HG03521 (cell line): ENCODE measurements at regions not wholly inside any gene's neighbourhood (a gene's known extent, or its start where the extent isn't known, plus 50 kb on each side); places are given as distances from the start of the nearest gene placed in this dataset.
"Not testable (repeated sequence)": the region's sequence is repeated elsewhere in the genome, so short reads cannot be mapped to it uniquely, and the experiment has no call there.

Source experiments
- ATAC-seq: cut with Tn5 transposase; IDR thresholded peaks from one replicate; pipeline ENCODE4 v1.9.1; 2021; ENCODE audit warnings: mild to moderate bottlenecking, moderate library complexity; ENCODE audit not compliant: unreplicated experiment

DNA sequence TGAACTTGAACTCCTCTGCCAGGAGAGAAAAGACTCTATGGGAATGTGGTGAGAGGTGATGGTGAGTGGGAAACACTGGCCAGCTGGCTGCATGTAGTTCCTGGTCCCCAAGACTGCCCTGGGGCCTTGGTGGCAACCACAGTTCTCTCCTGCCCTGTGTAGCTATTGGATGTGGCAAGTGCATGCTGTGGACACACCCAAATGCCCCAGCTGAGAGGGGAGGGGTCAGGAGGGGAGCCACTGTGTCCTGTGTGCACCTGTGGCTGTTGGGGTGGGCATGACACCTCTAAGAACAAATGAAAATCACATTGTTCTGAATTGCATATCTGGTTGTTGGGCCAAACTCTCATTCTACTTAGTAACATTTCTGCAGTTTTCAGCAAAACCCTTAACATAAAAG lies 409.6 kb downstream of the NSUN3 start:
- no peak for ATAC-seq

DNA sequence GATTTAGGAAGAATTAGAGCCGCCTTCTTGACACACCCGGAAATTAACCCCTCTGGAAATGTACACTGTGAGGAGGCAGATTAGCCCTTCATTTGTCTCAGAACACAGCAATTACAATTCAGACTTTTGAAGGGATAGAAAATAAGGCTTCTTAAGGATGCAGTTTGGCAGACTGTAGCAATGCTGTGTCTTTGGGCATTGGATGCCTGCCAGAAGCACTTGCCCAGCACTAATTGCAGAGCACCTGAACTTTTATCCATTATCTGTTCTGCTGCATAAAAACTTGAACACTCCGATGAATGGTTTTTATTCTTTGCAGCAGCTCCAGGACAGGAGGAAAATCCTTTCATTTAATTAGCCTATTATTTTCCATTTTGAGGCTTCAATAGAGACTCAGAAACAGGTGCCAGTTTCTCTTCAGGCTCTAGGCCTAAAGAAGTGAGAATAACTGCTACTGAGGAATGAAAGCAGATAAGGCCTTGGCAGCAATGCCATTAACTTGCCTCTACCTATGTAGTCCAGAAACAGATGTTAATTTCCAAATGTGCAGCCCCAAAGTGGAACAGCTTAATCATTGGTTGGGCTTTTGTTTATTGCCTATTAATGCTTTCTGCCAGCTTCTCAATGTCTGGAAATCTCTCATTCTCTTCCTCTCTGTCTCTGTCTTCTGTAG lies 418.5 kb downstream of the NSUN3 start:
- no peak for ATAC-seq

DNA sequence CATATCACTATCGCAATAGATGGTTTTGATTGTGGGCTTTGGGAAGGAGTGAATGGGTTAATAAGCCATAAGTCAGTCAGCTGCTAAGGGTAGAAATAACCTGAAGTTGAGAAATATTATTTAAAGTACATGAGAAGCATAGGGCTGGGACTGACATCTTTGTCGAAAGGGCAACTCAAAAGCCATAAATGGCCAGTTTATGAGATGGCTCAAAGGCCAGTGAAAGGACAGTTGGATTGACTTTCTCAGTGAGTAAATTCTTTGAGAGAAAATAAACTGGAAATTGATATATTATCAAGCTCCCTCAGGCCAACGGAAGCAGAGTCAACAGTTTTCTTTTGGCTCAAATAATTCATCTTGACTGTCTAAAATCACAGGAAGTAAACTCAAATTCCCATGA lies 419.8 kb downstream of the NSUN3 start:
- ATAC-seq: no peak

DNA sequence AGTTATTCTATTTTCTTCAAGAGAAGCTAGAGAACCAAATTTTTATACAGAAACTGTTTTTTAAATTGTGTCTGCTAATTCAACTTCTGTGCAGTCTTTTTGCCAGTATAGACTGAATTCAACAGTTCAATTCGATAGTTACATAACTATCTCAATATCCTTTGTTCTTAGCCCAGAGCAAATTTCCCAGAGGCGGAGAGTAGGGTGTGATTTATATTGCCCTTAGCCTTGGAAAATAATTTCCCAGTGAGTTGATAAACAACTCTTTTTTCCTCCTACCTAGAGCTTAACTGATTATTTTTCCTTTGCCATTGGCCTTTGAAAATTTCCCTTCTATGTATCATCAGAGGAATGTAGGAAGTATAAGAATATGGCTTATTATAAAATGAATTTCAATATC lies 420.5 kb downstream of the NSUN3 start:
- ATAC-seq: no peak

DNA sequence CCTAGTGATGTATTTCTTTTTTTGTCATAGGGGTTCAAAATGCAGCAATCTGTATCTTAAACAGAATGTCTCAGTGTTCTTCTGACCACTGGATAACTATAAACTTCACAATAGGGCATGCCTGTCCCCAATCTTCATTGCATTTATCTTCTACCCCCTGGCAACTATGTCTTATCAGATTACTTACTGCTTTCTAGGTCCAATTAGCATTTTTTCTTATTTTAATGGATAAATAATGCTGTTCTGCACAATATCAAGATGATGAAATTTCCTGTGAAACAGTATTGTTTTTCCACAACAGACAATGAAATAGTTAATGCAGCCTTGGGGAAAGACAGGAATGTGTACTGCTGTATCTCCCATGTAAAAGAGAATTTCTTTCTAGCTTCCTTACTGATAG lies 432.1 kb downstream of the NSUN3 start:
- ATAC-seq: no peak

DNA sequence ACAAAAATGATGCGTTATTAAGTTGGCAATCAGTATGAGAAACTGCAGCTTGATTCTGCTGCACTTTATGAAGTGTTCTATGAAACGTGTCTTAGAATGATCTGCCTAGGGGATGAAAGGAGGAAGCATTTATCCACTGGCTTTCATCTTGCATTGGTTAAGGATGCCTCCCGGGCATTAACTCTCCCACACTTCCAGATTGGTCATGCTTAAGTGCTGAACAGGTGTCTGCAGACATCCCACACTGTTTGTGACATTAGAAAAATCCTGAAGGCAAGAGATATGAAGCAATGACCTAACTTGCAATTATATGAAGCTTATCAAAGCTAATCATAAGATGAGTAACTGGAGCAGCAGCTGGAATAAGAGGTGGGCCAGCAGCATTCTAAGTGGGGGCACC lies 437.3 kb downstream of the NSUN3 start:
- ATAC-seq: no peak

DNA sequence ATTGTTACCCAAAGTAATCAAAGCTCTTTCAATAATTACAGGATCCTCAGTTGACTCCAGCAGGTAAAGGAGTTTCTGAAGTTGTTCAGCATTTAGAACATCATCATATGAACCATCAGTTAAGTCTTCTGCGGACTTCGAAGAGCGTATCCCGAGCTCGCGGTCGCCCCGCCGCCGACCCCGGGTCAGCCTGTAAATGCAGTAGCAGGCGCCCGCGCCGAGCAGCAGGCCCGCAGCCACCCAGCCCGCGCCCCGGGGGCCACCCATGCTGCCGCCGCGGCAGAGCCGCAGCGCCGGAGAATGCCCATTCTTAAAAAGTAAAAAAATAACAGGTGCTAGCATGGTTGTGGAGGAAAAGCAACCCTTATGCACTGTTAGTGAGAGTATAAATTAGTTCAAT lies 444.5 kb downstream of the NSUN3 start:
- ATAC-seq: not testable (repeated sequence)

DNA sequence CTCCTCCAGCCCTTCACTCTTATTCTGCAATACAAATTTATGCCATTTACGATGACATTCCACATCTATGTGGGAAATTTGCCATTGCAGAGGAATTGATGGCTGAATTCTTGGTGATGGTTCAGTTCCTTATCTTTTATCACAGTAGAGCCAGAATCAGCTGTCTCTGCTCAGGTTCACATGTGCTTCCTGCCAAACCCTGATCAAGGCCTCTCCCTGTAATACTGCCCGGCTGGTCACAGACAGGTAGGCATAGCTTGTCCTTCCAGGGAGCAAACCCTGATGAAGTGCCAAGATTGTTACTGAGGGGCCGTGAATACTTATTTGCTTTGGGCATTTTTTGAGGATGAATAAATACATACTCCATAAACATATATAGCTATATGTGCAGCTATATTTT lies 450.0 kb downstream of the NSUN3 start:
- no peak for ATAC-seq

DNA sequence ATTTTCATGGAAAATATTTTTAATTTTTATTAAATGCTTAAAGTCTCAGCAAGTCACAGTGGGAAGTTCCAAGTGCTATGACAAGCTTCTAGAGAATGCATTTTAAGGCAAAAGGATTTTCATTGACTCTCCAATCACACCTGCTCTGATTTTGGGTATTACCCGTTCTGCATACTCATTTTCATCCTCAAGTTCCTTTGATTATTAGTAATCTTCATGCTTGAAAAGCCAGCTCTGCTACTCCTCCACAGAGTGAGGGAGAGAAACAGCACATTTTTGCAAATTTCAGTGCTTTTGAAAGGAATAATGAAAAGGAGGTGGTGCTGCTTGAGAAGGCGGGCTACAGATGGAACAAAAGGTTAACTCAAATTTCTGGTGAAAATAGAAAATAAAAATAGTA lies 450.7 kb downstream of the NSUN3 start:
- ATAC-seq: no peak

DNA sequence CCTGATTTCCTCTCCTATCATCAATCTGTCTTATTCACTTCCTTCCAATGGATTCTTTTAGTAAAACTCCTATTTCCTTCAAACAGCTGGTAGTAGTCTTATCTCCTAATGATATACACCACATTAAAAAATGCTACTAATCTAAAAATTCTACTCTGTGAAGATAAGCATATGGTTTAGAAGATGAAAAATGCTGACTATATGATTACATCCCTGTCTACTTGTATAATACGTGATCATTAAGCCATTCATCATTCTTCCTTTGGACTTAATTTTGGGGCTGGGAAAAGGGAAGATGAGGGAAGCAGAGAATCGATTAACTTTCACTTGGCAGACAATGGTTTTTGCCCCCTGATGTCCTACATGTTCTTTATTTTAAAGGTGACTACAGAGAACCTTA lies 453.1 kb downstream of the NSUN3 start:
- no peak for ATAC-seq

DNA sequence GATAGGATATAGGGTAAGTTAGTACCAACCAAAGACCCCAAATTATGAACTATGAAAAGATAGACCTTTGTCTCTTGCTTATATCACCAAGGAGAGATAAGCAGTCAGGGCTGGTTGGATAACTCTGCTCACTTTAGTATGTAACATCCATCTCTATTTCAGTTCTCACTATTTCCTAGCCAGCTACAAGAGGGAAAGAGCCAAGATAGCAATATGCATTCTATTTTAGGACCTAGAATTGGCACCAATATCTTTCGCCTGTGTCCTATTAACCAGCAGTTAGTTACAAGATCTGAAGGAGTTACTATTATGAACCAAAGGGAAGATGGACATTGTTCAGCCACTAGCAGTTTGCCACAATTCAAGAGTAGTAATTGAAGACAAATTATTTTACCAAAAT lies 457.5 kb downstream of the NSUN3 start:
- ATAC-seq: no peak

DNA sequence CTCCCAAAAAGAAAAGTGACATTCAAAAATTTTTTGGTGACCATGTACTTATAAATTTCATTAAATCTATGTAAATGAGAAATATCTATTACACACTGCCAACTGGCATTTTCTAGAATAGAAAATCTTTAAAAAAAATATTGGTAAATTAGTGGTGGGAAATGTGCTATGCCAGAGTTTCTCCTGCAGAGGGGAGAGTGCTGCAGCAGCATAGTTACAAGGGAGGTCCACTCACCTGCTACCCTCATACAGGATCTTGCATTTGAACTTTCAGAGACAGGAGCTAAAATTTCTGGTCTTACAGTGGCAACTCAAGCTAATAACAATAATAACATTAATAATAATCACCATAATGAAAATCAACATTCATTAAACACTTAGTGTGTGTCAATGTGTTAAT lies 459.6 kb downstream of the NSUN3 start:
- no peak for ATAC-seq

DNA sequence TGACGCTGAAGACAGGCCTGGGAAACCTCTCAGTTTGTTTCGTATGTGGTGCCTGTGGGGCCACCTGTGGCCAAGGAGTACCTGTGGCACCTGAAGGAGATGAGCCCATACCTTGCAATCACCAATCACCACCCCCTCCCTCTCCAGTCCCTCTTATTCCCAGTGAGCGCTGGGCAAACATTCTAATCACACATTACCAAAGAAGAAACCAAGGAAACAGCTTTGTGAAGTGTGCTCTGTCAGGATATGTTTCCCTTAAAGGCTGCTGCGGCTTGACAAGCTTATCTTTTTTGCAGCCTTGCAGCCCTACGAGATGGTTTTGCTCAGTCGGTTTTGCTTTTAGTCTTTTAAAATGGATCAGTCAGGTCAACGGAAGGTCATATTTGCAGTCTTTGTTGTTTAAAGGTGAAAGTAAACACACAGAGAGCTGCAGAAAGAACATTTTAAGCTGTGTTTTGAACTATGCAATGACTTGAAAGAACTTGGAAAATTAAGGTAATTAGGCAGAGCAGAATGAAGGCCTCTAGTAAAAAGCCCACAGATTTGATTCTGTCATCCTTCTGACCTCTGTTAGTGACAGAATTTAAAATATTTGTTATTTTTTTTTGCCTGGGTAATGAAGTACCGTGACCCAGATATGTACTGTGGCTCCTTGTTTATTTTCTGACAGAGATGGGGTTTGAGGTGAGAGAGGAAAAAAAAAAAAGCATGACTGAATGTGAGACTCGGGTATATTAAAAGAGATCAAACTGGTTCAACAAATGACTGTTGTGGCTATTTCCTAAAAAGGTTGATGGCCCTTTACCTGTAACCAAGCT lies 461.4 kb downstream of the NSUN3 start:
- ATAC-seq: no peak

DNA sequence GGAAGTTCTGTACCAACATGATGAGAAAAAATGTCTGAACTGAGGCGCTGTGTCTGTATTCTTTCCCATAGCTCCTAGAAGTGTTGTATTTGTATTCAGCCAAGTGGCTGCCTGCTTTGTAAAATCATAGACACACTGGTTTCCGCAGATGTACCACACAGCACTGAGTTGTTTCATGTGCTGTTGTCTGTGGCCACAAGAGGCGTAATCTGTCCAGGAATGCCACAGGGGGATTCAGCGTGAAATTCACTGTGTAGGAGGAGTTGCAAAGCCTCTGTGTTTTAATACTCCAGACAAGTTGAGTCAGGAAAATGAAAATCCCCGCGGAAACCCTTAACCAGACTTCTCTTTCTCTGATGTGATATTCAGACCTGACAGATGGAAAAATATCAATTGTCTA lies 462.2 kb downstream of the NSUN3 start:
- ATAC-seq: no peak

DNA sequence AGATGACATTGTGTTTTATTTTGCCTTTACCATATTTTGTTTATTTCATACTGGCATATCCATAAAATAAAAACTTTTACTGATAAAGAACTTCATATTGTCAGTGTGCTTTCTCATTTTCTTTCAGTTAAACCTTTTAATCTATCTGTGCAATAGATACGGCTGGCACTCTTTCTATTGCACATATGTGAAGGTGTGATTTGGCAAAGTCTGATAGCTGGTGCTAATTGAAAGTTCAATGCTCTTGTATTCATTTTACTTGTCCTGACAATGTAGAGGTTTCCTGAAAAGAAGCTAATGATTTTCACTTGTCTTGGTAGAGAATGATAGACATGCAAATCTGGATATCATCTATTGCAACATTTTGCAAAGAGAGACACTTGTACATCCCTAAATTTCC lies 467.0 kb downstream of the NSUN3 start:
- no peak for ATAC-seq

DNA sequence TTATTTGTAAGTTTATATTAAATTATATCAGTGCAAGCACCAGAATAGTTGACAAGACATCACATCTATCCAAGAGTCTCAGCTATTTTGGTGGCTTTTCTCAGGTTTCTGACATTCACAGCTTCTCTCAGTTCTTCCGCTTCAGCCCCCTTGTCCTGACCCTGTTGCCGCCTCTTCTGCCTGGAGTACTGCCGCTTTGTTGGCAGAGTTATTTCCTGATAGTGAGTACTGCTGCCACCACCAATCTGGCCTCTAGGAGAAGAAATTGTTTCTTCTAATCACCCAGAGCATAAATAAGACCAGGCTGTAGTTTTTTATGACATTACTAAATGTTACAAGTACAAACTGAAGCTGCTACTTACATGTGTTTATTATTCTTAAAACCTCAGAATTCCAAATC lies 470.1 kb downstream of the NSUN3 start:
- ATAC-seq: no peak

DNA sequence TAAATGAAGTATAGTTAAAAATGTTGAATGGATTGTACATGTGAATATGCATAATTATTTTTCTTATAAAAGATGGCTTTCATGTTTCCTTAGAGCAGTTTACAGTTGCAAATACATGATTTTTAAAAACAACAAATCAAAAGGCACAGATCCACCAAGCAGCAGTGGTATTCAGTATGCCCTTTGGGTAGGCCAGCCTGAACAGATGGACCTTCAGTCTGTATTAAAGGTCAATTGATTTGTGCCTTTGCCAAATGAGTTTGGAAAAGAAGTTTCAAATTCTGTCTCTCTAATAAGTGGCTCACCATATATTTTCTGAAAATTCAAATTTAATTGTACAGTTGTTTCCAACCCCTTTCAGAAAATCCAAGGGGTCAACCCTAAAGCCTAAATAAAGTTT lies 477.1 kb downstream of the NSUN3 start:
- no peak for ATAC-seq

DNA sequence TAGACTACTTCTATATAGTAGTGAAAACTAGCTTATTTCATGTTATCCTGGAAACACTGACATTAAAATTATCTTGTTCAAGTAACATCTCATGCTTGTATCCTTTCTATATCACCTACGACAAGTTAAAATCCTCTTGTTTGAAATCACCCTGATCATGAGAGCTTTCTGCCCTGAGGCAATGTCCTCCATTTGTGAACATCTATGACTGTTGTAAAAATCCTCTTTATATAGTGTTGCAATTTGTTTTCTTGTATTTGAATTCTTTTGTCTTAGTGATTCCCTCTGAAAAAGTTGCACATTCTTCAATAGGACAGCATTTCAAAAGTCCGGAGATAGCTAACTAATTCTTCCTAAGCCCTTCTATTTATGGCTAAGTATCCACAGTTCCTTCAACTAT lies 480.3 kb downstream of the NSUN3 start:
- no peak for ATAC-seq

DNA sequence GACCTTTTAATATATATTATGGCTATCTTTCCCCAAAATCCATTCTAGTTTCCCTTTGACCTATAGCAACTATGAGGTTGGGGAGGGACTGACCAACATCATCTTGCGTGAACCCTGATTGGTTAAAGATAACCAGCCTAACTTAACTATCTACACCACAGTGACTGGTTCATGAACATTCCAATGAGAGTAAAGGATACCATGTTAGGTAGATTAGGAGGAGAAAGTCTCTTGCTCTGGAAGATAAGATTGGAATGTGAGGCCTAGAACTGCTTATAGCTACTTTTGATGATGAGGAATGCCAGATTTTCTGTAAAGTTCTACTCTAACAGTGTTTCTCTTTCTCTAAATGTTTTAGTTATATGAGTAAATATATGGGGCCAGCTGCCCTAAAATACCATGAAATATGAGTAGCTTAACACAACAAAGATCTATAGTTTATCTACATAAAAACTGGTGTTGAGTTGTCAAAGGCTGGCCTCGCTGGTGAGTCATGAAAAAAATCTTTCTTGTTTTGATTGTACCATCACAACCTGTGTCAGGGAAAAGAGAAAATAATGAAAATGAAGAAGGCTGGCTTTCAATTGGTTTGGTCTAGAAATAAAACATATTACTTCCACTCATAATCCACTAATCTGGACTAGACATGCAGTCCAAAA lies 481.4 kb downstream of the NSUN3 start:
- ATAC-seq: no peak

DNA sequence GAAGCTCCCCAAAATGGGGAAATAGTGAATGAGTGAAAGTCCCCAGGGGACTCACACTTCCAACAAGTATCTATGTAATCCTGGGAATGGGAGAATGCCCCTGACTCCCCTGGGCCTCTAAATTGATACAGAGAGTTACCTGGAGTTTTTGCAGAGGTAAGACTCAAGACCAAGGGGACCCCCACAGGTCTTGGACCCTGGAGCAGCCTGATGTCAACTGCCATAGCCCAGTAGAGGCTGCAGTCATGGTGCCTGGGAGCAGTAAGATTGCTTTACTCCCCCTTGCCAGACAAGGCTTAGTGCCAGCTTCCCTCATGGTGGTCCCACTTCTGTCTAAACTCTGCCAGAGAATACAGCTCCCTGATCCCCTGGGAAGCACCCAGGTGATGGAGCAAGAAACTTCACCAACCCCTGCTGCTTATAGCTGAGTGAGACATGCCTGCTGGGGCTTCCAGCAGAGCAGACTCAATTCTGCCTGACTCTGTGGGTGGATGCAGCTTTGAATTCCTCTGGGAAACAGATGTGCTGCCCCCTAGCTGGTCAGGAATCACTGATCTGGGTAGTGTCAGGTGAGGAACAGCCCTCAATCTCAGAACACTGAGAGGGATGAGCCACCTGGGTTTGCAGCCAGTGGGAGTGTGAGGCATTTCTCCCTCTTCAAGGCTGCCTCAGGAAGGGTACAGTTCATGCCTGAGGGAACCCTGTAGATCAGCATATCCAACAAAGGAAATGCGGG lies 485.9 kb downstream of the NSUN3 start:
- no peak for ATAC-seq

DNA sequence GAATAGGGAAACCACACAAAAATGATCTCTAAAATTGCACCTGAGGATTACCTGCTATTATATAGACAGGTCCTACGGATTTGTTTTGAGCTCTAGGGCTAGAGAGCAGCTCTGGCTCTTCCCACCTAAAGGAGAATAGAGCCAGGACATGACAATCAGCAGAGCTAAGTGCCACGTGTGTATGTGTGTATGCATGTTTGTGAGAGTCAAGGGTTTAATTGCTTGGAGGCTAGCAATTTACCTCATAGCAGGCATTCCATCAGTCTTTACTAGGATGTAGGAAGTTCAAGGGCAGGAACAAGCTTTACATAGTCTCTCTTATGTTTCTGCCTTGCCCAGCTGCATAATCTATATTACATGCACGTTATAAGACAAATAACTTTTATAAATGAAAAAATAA lies 498.2 kb downstream of the NSUN3 start:
- no peak for ATAC-seq

DNA sequence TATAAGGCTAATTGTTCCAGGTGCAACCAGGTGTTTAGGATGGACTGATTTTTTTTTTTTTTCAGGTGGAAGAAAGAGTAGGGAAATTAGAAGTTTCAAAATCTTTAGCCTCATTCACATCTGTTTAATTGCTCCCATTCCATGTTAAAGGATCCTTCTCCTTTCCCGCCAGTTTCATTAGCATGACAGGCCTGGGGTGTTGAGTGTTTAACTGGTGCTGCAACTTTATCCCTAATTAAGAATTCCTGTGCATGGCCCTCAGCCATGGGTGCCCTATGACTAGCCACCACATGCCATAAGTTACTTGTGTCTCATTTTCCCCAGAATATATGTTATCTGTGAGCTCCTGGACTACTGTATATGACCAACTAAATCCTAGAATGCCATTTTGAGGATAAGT lies 501.4 kb downstream of the NSUN3 start:
- no peak for ATAC-seq
